ENCODE measurements at regions not wholly inside any gene's neighbourhood (a gene's known extent, or its start where the extent isn't known, plus 50 kb on each side); places are given as distances from the start of the nearest gene placed in this dataset.

GRCh38 chr20:52793339-52793963 is 178.7 kb upstream of the TSHZ2 start:
- peaks cover 10% of the 10 kb centered on the region for H3K4me1 ChIP-seq (replicated peaks)
- no peaks in the 10 kb centered on the region for H3K9me3 ChIP-seq
- intact Hi-C loops (cut with DNase I): no loop called here
- H3K4me3 ChIP-seq: no peak overlapping the region
- no peaks in the 10 kb centered on the region for H3K36me3 ChIP-seq
- no peak overlapping the region for H3K27ac ChIP-seq
- TF ChIP-seq, protein P1, sequence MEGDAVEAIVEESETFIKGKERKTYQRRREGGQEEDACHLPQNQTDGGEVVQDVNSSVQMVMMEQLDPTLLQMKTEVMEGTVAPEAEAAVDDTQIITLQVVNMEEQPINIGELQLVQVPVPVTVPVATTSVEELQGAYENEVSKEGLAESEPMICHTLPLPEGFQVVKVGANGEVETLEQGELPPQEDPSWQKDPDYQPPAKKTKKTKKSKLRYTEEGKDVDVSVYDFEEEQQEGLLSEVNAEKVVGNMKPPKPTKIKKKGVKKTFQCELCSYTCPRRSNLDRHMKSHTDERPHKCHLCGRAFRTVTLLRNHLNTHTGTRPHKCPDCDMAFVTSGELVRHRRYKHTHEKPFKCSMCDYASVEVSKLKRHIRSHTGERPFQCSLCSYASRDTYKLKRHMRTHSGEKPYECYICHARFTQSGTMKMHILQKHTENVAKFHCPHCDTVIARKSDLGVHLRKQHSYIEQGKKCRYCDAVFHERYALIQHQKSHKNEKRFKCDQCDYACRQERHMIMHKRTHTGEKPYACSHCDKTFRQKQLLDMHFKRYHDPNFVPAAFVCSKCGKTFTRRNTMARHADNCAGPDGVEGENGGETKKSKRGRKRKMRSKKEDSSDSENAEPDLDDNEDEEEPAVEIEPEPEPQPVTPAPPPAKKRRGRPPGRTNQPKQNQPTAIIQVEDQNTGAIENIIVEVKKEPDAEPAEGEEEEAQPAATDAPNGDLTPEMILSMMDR (IDR thresholded peaks at IDR 0.05): no peak
- TF ChIP-seq POLR2A (IDR thresholded peaks at IDR 0.05): no peak
- no peak for TF ChIP-seq POLR2AphosphoS5 (IDR thresholded peaks at IDR 0.05)
- DNase-seq (ENCODE audit: low spot score): no peak
- no peaks in the 10 kb centered on the region for H3K27me3 ChIP-seq (replicated peaks; ENCODE audit: insufficient read depth)
- 84% methylated on average over 7 of the region's 7 CpGs for WGBS

DNA sequence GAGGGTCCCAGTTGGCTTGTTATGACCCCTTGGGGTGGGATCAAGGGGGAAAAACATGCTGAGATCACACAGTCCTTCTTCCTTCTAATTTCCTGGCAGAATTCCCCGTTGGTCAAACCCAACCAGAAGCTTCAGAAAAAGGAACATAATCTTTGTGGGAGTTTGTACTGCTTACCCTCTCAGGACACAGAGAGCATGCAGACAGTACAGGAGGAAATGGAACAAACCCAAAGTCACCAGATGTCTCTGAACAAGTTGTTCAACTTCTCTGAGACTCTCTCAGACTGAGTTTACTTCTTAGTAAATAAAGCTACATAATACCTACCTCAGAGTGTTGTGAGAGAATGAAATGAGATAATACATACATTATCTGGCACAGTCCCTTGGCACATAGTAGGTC is 181.1 kb upstream of the TSHZ2 start:
- peak overlapping the region; percentile 34 to 70 for H3K27ac ChIP-seq
- peak; percentile 80 for TF ChIP-seq POLR2AphosphoS5 (IDR thresholded peaks at IDR 0.05)
- TF ChIP-seq, protein P1 (IDR thresholded peaks at IDR 0.05): no peak
- H3K4me3 ChIP-seq: no peak overlapping the region
- no peaks in the 10 kb centered on the region for H3K9me3 ChIP-seq
- WGBS: 25% methylated on average over 1 of the region's 1 CpG
- intact Hi-C loops (cut with DNase I): no loop called here
- H3K4me1 ChIP-seq (replicated peaks): peaks cover 10% of the 10 kb centered on the region
- no peaks in the 10 kb centered on the region for H3K36me3 ChIP-seq
- DNase-seq (ENCODE audit: low spot score): peak; percentile 67
- H3K27me3 ChIP-seq (replicated peaks; ENCODE audit: insufficient read depth): no peaks in the 10 kb centered on the region

GRCh38 chr20:52789716-52790115 is 182.4 kb upstream of the TSHZ2 start:
- peaks cover 10% of the 10 kb centered on the region for H3K4me1 ChIP-seq (replicated peaks)
- H3K4me3 ChIP-seq: no peak overlapping the region
- 31% methylated on average over 2 of the region's 2 CpGs for WGBS
- intact Hi-C loops (cut with DNase I): no loop called here
- TF ChIP-seq POLR2A (IDR thresholded peaks at IDR 0.05) (no peak), POLR2AphosphoS5 (IDR thresholded peaks at IDR 0.05) (no peak)
- TF ChIP-seq, protein P1 (IDR thresholded peaks at IDR 0.05): no peak
- H3K27ac ChIP-seq: no peak overlapping the region
- no peak for DNase-seq (ENCODE audit: low spot score)
- H3K9me3 ChIP-seq: no peaks in the 10 kb centered on the region
- no peaks in the 10 kb centered on the region for H3K36me3 ChIP-seq
- H3K27me3 ChIP-seq (replicated peaks; ENCODE audit: insufficient read depth): no peaks in the 10 kb centered on the region

DNA sequence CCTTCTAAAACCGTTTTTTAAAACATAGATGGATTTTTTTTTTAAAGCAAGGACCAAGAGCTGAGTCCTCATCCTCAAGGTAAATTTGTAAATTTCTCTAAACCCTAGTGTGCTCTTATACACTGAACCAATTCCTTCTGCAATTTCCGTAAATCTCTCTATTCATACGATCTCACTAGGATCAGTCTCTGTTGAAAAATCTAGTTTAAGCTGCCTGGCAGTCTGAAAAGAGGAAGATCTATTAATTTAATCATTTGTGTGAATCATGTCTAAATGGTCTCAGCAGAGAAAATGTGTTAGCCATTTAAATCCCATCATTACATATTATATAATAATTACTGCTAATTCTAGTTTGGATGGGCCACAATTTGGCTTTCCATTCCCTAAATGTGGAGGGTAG is 184.2 kb upstream of the TSHZ2 start:
- intact Hi-C loops (cut with DNase I): no loop called here
- no peaks in the 10 kb centered on the region for H3K27me3 ChIP-seq (replicated peaks; ENCODE audit: insufficient read depth)
- no peak for DNase-seq (ENCODE audit: low spot score)
- H3K4me1 ChIP-seq (replicated peaks): peaks cover 10% of the 10 kb centered on the region
- no peak overlapping the region for H3K27ac ChIP-seq
- WGBS: 86% methylated on average over 3 of the region's 3 CpGs
- no peaks in the 10 kb centered on the region for H3K9me3 ChIP-seq
- H3K4me3 ChIP-seq: no peak overlapping the region
- TF ChIP-seq, protein P1 (IDR thresholded peaks at IDR 0.05): no peak
- TF ChIP-seq POLR2AphosphoS5 (IDR thresholded peaks at IDR 0.05) (no peak), POLR2A (IDR thresholded peaks at IDR 0.05) (no peak)
- no peaks in the 10 kb centered on the region for H3K36me3 ChIP-seq

DNA sequence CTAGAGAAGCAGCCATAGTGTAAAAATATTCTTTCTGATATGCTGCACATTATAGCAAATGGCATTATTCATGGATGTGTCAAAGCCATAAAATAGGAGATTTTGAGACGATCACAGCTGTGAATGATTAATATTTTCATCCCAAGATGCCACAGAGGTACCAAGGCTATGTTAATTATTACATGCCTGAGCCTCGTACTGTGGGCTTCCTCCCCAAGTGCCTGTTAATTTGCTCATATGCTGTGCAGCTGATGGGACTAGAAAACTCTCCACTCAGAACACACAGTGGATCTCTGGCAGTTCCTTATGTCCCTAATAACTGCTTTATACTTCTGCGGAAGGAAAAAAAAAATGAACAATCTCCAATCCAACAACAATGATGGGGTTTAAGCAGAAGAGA is 184.9 kb upstream of the TSHZ2 start:
- DNase-seq (ENCODE audit: low spot score): no peak
- H3K4me1 ChIP-seq (replicated peaks): peaks cover 10% of the 10 kb centered on the region
- WGBS: 72% methylated on average over 3 of the region's 3 CpGs
- no peak overlapping the region for H3K27ac ChIP-seq
- no peaks in the 10 kb centered on the region for H3K9me3 ChIP-seq
- H3K4me3 ChIP-seq: no peak overlapping the region
- no peaks in the 10 kb centered on the region for H3K27me3 ChIP-seq (replicated peaks; ENCODE audit: insufficient read depth)
- intact Hi-C loops (cut with DNase I): no loop called here
- TF ChIP-seq, protein P1 (IDR thresholded peaks at IDR 0.05): no peak
- TF ChIP-seq POLR2A (IDR thresholded peaks at IDR 0.05) (no peak), POLR2AphosphoS5 (IDR thresholded peaks at IDR 0.05) (no peak)
- H3K36me3 ChIP-seq: no peaks in the 10 kb centered on the region

Data from prostate gland (tissue), 2 donors.